ENCODE measurements at regions not wholly inside any gene's neighbourhood (a gene's known extent, or its start where the extent isn't known, plus 50 kb on each side); places are given as distances from the start of the nearest gene placed in this dataset.
"Not testable (repeated sequence)": the region's sequence is repeated elsewhere in the genome, so short reads cannot be mapped to it uniquely, and the experiment has no call there.

DNA sequence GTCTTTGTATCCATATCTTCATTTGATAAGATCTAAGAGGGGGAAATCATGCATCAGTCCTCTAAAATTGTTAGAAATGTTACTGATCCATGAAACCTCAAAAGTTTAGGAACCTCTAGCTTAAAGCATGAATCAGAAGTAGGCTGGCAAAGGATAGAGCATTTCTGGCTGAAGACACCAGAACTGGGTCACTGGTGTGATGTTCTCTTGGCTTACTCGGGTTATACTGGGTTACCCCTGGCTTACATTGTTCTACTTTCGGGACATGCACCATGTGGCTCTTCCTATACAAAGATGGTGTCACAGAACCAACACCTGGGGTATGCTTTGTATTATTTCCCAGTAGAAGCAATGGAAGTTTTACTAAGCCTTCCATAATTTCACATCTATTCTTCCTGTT is 83.2 kb upstream of the TNP1 start:
- Mint-ChIP-seq H3K4me1 (no peaks in the 10 kb centered on the region), H3K36me3 (ENCODE audit: low read depth) (no peaks in the 10 kb centered on the region), H3K27me3 (no peaks in the 10 kb centered on the region), H3K27ac (no peak overlapping the region), H3K4me3 (no peak overlapping the region)
- no peaks in the 10 kb centered on the region for H3K9me3 ChIP-seq (ENCODE audit: control insufficient read depth, low read length, poor library complexity, severe bottlenecking)
- DNase-seq: no peak
- ATAC-seq: no peak

DNA sequence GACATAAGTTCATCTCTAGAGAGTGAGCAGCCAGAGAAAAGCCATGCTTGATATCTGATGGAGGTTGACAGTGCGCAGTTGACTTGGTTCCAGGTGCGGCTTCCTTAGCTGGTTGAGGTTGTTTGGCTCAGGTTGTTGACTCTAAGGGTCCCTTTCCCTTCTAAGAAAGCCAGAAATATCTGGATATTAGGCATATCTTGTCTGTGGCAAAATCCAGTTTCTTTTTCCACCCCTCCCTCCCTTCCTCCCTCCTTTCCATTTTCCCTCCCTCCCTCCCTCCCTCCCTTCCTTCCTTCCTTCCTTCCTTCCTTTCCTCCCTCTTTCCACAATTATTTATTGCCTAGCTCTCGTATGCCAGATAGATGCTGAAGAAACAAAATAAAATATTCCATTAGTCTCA is 82.6 kb upstream of the TNP1 start:
- Mint-ChIP-seq H3K36me3 (ENCODE audit: low read depth) (no peaks in the 10 kb centered on the region), H3K27me3 (no peaks in the 10 kb centered on the region), H3K4me1 (no peaks in the 10 kb centered on the region), H3K4me3 (no peak overlapping the region), H3K27ac (no peak overlapping the region)
- DNase-seq: no peak
- no peaks in the 10 kb centered on the region for H3K9me3 ChIP-seq (ENCODE audit: control insufficient read depth, low read length, poor library complexity, severe bottlenecking)
- no peak for ATAC-seq

DNA sequence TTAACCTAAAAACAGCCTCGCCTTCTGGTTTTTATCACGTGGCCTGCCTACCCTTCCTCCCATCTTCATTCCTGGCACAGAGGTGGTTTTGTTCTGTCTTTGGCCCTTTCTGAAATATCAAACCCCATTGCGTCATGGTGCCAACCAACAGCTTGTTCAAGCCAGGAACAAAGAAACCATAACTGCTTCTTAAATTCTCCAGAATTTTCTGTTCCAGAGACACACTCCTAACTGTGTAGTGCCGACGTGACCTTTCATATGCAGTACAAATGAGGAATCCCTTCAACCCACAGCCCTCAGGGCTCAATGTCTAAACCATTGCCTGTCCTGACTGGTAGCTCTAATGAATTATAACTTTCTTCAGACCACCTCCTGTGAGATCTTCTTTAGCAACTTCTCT is 82.2 kb upstream of the TNP1 start:
- ATAC-seq (no peak), DNase-seq (no peak)
- no peak overlapping the region for H3K27ac Mint-ChIP-seq
- no peaks in the 10 kb centered on the region for H3K4me1 Mint-ChIP-seq
- no peaks in the 10 kb centered on the region for H3K36me3 Mint-ChIP-seq (ENCODE audit: low read depth)
- H3K9me3 ChIP-seq (ENCODE audit: control insufficient read depth, low read length, poor library complexity, severe bottlenecking): no peaks in the 10 kb centered on the region
- no peak overlapping the region for H3K4me3 Mint-ChIP-seq
- H3K27me3 Mint-ChIP-seq: peaks cover 3% of the 10 kb centered on the region

DNA sequence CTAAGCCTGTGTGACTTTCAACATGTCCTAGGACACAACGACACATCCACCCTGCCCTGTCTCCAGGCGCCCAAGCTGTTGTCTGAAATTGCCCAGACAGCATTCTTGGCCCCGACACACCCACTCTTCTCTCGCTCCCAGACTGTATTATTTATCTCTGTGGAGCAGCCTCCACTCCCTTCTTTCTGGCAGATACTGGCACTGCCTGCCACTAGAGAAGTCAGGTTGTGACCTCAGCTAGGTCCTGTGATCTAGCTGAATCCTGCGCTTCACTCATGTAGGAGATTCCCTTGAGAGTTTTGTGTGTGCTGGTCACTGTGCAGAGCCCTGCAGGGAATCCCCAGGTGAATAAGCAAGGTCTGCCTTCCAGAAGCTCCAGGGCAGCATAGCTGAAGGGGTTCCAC is 77.1 kb upstream of the TNP1 start:
- H3K4me3 Mint-ChIP-seq: no peak overlapping the region
- no peaks in the 10 kb centered on the region for H3K4me1 Mint-ChIP-seq
- ATAC-seq: no peak
- no peaks in the 10 kb centered on the region for H3K36me3 Mint-ChIP-seq (ENCODE audit: low read depth)
- H3K27me3 Mint-ChIP-seq: peaks cover 5% of the 10 kb centered on the region
- no peak for DNase-seq
- H3K9me3 ChIP-seq (ENCODE audit: control insufficient read depth, low read length, poor library complexity, severe bottlenecking): no peaks in the 10 kb centered on the region
- no peak overlapping the region for H3K27ac Mint-ChIP-seq

- Mint-ChIP-seq H3K4me3 (no peak overlapping the region), H3K27ac (no peak overlapping the region), H3K4me1 (no peaks in the 10 kb centered on the region), H3K36me3 (ENCODE audit: low read depth) (no peaks in the 10 kb centered on the region), H3K27me3 (peaks cover 5% of the 10 kb centered on the region)
- no peak for ATAC-seq
- DNase-seq: no peak
- H3K9me3 ChIP-seq (ENCODE audit: control insufficient read depth, low read length, poor library complexity, severe bottlenecking): no peaks in the 10 kb centered on the region
These were observed 74.8 kb upstream of the TNP1 start for GRCh38 chr2:216934623-216935022.

DNA sequence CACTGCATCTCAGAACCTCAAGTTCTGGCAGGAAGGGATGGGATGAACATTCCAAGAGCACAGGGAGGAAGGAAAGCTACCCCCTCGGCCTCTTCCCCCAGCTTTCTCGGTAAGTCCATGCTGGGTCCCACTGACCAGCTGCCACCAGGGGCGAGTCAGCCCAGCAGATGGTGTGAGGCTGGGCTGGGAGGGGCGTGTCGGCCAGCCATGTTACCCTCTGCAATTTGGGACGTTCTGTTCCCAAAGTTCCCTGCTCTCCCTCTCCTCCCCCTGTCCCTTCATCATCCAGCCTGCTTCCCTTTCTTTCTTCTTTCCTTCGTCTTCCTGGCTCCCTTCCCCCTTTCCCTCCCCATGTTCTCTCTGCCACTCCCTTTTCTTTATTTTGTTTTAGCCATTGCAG is 74.3 kb upstream of the TNP1 start:
- Mint-ChIP-seq H3K27ac (no peak overlapping the region), H3K4me1 (no peaks in the 10 kb centered on the region)

GRCh38 chr2:216932863-216933548 is 73.1 kb upstream of the TNP1 start:
- Mint-ChIP-seq H3K36me3 (ENCODE audit: low read depth) (no peaks in the 10 kb centered on the region), H3K27ac (no peak overlapping the region), H3K27me3 (peaks cover 5% of the 10 kb centered on the region), H3K4me1 (no peaks in the 10 kb centered on the region), H3K4me3 (no peak overlapping the region)
- no peak for ATAC-seq
- DNase-seq: no peak
- H3K9me3 ChIP-seq (ENCODE audit: control insufficient read depth, low read length, poor library complexity, severe bottlenecking): no peaks in the 10 kb centered on the region

More for the DNA sequence above, 74.3 kb upstream of the TNP1 start:
- Mint-ChIP-seq H3K36me3 (ENCODE audit: low read depth) (no peaks in the 10 kb centered on the region), H3K27me3 (peaks cover 5% of the 10 kb centered on the region), H3K4me3 (no peak overlapping the region)
- DNase-seq (no peak), ATAC-seq (no peak)
- H3K9me3 ChIP-seq (ENCODE audit: control insufficient read depth, low read length, poor library complexity, severe bottlenecking): no peaks in the 10 kb centered on the region

GRCh38 chr2:216932113-216932862 is 72.4 kb upstream of the TNP1 start:
- no peak overlapping the region for H3K4me3 Mint-ChIP-seq
- no peaks in the 10 kb centered on the region for H3K4me1 Mint-ChIP-seq
- no peaks in the 10 kb centered on the region for H3K9me3 ChIP-seq (ENCODE audit: control insufficient read depth, low read length, poor library complexity, severe bottlenecking)
- ATAC-seq (no peak), DNase-seq (no peak)
- peaks cover 5% of the 10 kb centered on the region for H3K27me3 Mint-ChIP-seq
- H3K27ac Mint-ChIP-seq: no peak overlapping the region
- no peaks in the 10 kb centered on the region for H3K36me3 Mint-ChIP-seq (ENCODE audit: low read depth)

GRCh38 chr2:216930716-216931115 is 70.9 kb upstream of the TNP1 start:
- H3K4me3 Mint-ChIP-seq: no peak overlapping the region
- H3K4me1 Mint-ChIP-seq: no peaks in the 10 kb centered on the region
- DNase-seq (no peak), ATAC-seq (no peak)
- peaks cover 6% of the 10 kb centered on the region for H3K27me3 Mint-ChIP-seq
- H3K36me3 Mint-ChIP-seq (ENCODE audit: low read depth): no peaks in the 10 kb centered on the region
- no peaks in the 10 kb centered on the region for H3K9me3 ChIP-seq (ENCODE audit: control insufficient read depth, low read length, poor library complexity, severe bottlenecking)
- H3K27ac Mint-ChIP-seq: no peak overlapping the region

DNA sequence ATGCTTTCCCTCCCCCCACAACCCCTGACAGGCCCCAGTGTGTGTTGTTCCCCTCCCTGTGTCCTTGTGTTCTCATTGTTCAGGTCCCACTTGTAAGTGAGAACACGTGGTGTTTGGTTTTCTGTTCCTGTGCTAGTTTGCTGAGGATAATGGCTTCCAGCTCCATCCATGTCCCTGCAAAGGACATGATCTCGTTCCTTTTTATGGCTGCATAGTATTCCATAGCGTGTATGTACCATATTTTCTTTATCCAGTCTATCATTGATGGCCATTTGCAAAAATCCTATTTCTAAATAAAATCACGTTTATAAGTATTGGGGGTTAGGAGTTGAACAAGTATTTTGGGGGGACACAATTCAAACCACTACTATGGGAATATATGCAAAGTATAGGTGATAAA is 69.5 kb upstream of the TNP1 start:
- not testable (repeated sequence) for H3K36me3 Mint-ChIP-seq (ENCODE audit: low read depth); H3K9me3 ChIP-seq (ENCODE audit: control insufficient read depth, low read length, poor library complexity, severe bottlenecking); H3K4me1 Mint-ChIP-seq; H3K27ac Mint-ChIP-seq; DNase-seq; ATAC-seq; H3K4me3 Mint-ChIP-seq
- H3K27me3 Mint-ChIP-seq: peaks cover 14% of the 10 kb centered on the region

- peaks cover 14% of the 10 kb centered on the region for H3K27me3 Mint-ChIP-seq
- no peak overlapping the region for H3K4me3 Mint-ChIP-seq
- no peak for ATAC-seq
- H3K9me3 ChIP-seq (ENCODE audit: control insufficient read depth, low read length, poor library complexity, severe bottlenecking): no peaks in the 10 kb centered on the region
- no peak for DNase-seq
- no peaks in the 10 kb centered on the region for H3K4me1 Mint-ChIP-seq
- H3K36me3 Mint-ChIP-seq (ENCODE audit: low read depth): no peaks in the 10 kb centered on the region
- no peak overlapping the region for H3K27ac Mint-ChIP-seq
These were observed 67.3 kb upstream of the TNP1 start for GRCh38 chr2:216927163-216927562.

GRCh38 chr2:216925636-216926366 is 65.9 kb upstream of the TNP1 start:
- H3K27ac Mint-ChIP-seq: no peak overlapping the region
- DNase-seq: no peak
- H3K4me1 Mint-ChIP-seq: no peaks in the 10 kb centered on the region
- no peak overlapping the region for H3K4me3 Mint-ChIP-seq
- H3K27me3 Mint-ChIP-seq: peaks cover 14% of the 10 kb centered on the region
- ATAC-seq: no peak
- H3K9me3 ChIP-seq (ENCODE audit: control insufficient read depth, low read length, poor library complexity, severe bottlenecking): no peaks in the 10 kb centered on the region
- no peaks in the 10 kb centered on the region for H3K36me3 Mint-ChIP-seq (ENCODE audit: low read depth)

GRCh38 chr2:216925006-216925405 is 65.1 kb upstream of the TNP1 start:
- H3K4me3 Mint-ChIP-seq: no peak overlapping the region
- no peak overlapping the region for H3K27ac Mint-ChIP-seq
- ATAC-seq: no peak
- H3K4me1 Mint-ChIP-seq: no peaks in the 10 kb centered on the region
- no peaks in the 10 kb centered on the region for H3K9me3 ChIP-seq (ENCODE audit: control insufficient read depth, low read length, poor library complexity, severe bottlenecking)
- no peaks in the 10 kb centered on the region for H3K36me3 Mint-ChIP-seq (ENCODE audit: low read depth)
- peaks cover 14% of the 10 kb centered on the region for H3K27me3 Mint-ChIP-seq
- DNase-seq: no peak
